ENCODE measurements at regions not wholly inside any gene's neighbourhood (a gene's known extent, or its start where the extent isn't known, plus 50 kb on each side); places are given as distances from the start of the nearest gene placed in this dataset.

DNA sequence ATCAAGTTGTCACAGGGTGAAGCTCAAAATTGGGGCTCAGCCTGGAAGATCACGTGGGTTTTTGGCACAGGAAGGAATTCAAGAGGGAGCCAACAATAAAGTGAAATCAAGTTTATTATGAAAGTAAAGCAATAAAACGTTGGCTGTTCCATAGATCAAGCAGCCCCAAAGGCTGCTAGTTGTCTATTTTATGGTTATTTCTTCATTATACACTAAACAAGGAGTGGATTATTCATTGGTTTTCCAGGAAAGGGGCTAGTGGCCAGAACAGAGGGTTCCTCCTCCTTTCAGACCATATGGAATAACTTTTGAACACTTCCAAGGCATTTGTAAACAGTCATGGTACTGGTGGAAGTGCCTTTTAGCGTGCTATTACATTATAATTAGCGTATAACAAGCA lies 723.5 kb upstream of the ADAMTS5 start:
- in situ Hi-C loops (cut with HindIII; ENCODE audit: low sequenced_read_pairs), result no loop called here
- DNase-seq (ENCODE audit: low spot score), result no peak

DNA sequence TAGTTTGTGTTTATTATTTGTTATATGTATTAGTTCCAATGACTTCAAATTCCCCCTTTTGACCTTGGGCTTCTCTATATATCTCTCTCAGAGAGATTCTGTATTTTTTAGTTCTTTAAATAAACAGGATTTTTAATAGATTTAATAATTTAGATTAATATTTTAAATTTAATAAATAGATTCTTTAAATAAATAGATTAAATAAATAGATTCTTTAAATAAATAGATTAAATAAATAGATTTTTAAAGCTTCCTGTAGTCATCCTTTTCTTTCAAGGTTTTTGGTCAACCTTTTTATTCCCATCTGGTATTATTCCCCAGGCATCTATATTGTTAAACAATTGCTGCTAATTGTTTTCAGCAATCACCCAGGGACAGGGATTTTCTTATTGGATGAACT lies 721.9 kb upstream of the ADAMTS5 start:
- in situ Hi-C loops (cut with HindIII; ENCODE audit: low sequenced_read_pairs), result no loop called here
- no peak for DNase-seq (ENCODE audit: low spot score)

- DNase-seq (ENCODE audit: low spot score), result no peak
- in situ Hi-C loops (cut with HindIII; ENCODE audit: low sequenced_read_pairs), result no loop called here
Measured at GRCh38 chr21:27683292-27683691, 716.4 kb upstream of the ADAMTS5 start.

- in situ Hi-C loops (cut with HindIII; ENCODE audit: low sequenced_read_pairs), result no loop called here
Measured at GRCh38 chr21:27681841-27682240, 715.0 kb upstream of the ADAMTS5 start.

GRCh38 chr21:27681038-27681437 lies 714.1 kb upstream of the ADAMTS5 start:
- in situ Hi-C loops (cut with HindIII; ENCODE audit: low sequenced_read_pairs), result no loop called here
- DNase-seq (ENCODE audit: low spot score), result no peak

More at GRCh38 chr21:27681841-27682240, 715.0 kb upstream of the ADAMTS5 start:
- DNase-seq (ENCODE audit: low spot score), result no peak

DNA sequence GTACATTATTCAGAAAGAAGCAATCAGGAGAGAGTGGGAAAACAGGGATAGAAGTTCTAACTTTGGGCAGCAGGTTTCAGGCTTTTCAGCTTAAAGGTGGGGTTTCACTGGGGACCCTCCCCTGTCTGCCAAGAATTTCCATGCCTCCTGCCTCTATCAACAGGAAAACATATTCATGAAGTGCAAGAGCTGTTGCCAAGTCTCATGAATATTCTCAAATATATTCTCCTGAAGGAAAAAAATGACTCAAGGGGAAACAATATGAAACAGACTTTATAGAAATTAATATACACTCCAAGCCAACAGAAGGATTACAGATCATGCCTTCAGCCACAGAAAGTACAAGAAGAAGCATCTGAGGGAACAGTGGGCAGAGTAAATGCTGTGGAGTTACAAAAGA lies 713.3 kb upstream of the ADAMTS5 start:
- in situ Hi-C loops (cut with HindIII; ENCODE audit: low sequenced_read_pairs), result no loop called here
- DNase-seq (ENCODE audit: low spot score), result no peak

- in situ Hi-C loops (cut with HindIII; ENCODE audit: low sequenced_read_pairs), result no loop called here
- no peak for DNase-seq (ENCODE audit: low spot score)
Measured at GRCh38 chr21:27678511-27678910, 711.6 kb upstream of the ADAMTS5 start.

- no peak for DNase-seq (ENCODE audit: low spot score)
Measured at GRCh38 chr21:27677546-27677945, 710.7 kb upstream of the ADAMTS5 start.

DNA sequence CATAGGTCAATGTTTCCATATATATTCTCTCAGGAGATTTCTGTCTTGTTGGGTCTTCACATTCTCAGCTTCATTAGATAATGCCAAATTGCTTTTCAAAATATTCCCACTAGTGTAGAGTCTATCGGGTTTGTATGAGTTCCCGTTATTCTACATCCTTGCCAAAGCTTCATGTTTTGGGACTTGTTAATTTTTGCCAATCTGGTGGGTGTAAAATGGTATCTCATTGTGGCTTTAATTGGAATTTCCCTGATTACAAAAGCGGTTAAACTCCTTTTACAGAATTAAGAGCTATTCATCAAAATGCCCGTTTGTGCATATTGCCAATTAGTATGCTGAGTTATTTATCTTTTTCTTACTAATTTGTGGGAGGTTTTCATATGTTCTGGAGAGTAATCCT lies 708.4 kb upstream of the ADAMTS5 start:
- in situ Hi-C loops (cut with HindIII; ENCODE audit: low sequenced_read_pairs), result no loop called here

More at GRCh38 chr21:27677546-27677945, 710.7 kb upstream of the ADAMTS5 start:
- in situ Hi-C loops (cut with HindIII; ENCODE audit: low sequenced_read_pairs), result no loop called here

DNA sequence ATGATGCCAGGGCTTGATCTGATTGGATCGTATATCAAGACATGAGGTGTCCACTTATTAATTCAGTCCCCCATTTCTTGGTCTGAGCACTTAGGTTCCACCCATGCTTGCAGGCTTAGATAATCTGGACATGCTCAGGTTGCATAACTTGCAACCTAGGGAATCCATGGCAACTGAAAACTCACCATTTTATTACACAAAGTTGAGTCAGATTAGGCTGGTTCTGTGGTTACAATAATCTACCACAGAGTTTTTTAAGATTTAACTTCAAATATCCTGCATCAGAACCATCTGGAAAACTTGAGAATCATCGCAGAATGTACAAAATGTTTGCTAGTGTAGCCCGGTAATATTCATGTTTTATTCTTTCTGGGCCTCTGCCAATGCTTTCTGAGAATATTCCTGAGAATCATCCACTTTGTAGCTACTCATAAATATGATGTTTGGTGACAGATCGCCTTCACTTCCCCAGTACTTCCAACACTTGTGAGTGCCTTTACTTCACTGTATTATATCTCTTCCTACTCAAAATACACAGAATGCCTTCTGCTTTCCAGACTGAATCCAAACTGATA lies 707.2 kb upstream of the ADAMTS5 start:
- in situ Hi-C loops (cut with HindIII; ENCODE audit: low sequenced_read_pairs), result no loop called here
- DNase-seq (ENCODE audit: low spot score), result no peak

More for the DNA sequence above, 708.4 kb upstream of the ADAMTS5 start:
- DNase-seq (ENCODE audit: low spot score), result no peak

GRCh38 chr21:27673581-27673980 lies 706.7 kb upstream of the ADAMTS5 start:
- in situ Hi-C loops (cut with HindIII; ENCODE audit: low sequenced_read_pairs), result no loop called here
- no peak for DNase-seq (ENCODE audit: low spot score)

- in situ Hi-C loops (cut with HindIII; ENCODE audit: low sequenced_read_pairs), result no loop called here
- no peak for DNase-seq (ENCODE audit: low spot score)
Measured at GRCh38 chr21:27671207-27671606, 704.3 kb upstream of the ADAMTS5 start.

- no peak for DNase-seq (ENCODE audit: low spot score)
- in situ Hi-C loops (cut with HindIII; ENCODE audit: low sequenced_read_pairs), result no loop called here
Measured at GRCh38 chr21:27653481-27653880, 686.6 kb upstream of the ADAMTS5 start.

DNA sequence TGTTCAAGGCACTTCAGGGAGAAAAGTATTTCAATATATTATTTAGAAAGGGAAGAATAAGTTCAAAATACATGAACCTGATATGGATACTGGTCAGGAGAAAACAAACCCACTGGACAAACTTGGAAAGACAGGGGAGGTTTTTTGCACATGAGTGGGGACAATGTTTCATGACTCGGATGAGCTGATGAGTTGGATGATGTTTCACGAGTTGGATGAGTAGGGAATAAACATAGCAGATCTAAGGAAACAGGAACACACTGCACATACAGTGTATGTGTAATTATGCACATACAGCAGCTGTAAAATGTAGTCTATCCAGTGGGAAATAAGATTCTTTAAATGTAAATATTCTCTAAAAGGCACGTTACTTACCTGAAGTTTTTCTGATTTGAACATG lies 682.9 kb upstream of the ADAMTS5 start:
- DNase-seq (ENCODE audit: low spot score), result no peak
- in situ Hi-C loops (cut with HindIII; ENCODE audit: low sequenced_read_pairs), result no loop called here

- in situ Hi-C loops (cut with HindIII; ENCODE audit: low sequenced_read_pairs), result no loop called here
- no peak for DNase-seq (ENCODE audit: low spot score)
Measured at GRCh38 chr21:27649323-27649722, 682.4 kb upstream of the ADAMTS5 start.

DNA sequence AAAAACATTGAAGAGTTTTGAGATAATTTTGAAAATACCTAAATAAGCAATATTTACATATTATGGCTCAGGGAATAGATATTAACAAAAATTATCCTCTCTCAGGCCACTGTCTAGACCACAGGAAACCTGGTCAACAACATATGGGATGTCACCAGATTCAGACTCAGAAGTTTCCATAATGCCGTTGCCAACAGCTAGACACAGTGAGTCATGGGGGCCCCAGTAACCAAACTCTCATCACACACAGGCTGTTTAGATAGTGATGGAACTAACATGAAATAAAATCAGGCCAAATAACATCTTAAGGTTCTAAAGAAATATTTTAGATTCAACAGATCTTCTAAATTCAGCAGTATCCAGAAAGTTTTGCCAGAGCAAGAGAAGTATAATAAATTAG lies 681.7 kb upstream of the ADAMTS5 start:
- in situ Hi-C loops (cut with HindIII; ENCODE audit: low sequenced_read_pairs), result no loop called here
- DNase-seq (ENCODE audit: low spot score), result no peak

GRCh38 chr21:27647921-27648320 lies 681.0 kb upstream of the ADAMTS5 start:
- DNase-seq (ENCODE audit: low spot score), result no peak
- in situ Hi-C loops (cut with HindIII; ENCODE audit: low sequenced_read_pairs), result no loop called here

- in situ Hi-C loops (cut with HindIII; ENCODE audit: low sequenced_read_pairs), result no loop called here
- no peak for DNase-seq (ENCODE audit: low spot score)
Measured at GRCh38 chr21:27647401-27647800, 680.5 kb upstream of the ADAMTS5 start.

- DNase-seq (ENCODE audit: low spot score), result no peak
- in situ Hi-C loops (cut with HindIII; ENCODE audit: low sequenced_read_pairs), result no loop called here
Measured at GRCh38 chr21:27646691-27647090, 679.8 kb upstream of the ADAMTS5 start.

- in situ Hi-C loops (cut with HindIII; ENCODE audit: low sequenced_read_pairs), result no loop called here
- no peak for DNase-seq (ENCODE audit: low spot score)
Measured at GRCh38 chr21:27646056-27646455, 679.2 kb upstream of the ADAMTS5 start.

- no peak for DNase-seq (ENCODE audit: low spot score)
- in situ Hi-C loops (cut with HindIII; ENCODE audit: low sequenced_read_pairs), result no loop called here
Measured at GRCh38 chr21:27645285-27645684, 678.4 kb upstream of the ADAMTS5 start.

DNA sequence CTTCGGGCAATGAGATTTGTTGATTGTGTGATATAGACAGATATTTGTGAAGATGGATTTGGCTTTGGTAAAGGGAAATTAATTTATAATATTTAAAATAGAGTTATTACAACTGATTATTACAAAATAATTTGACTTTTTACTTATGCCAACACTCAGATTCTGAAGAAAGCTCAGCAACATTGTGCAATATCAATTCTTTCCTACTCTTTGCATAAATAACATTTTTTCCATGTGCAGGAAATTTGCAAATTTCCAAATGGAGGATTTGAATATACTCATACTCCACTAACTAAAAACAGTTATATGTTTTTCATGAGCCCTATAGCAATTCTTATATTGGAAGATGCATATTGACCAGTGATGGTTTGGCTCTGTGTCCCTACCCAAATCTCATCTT lies 676.4 kb upstream of the ADAMTS5 start:
- no peak for DNase-seq (ENCODE audit: low spot score)
- in situ Hi-C loops (cut with HindIII; ENCODE audit: low sequenced_read_pairs), result no loop called here

All from G401 (cell line).